Activated B cell treated with CpG ODN at 0.5 μM for 24 hours (primary cell): ENCODE measurements at regions not wholly inside any gene's neighbourhood (a gene's known extent, or its start where the extent isn't known, plus 50 kb on each side); places are given as distances from the start of the nearest gene placed in this dataset.

ENCODE experiments used
- ATAC-seq: fragments of 200-7000 bp; cut with Tn5 transposase; one replicate; pipeline ENCODE4 v1.10.0; 2021; ENCODE audit warnings: low read depth, mild to moderate bottlenecking, moderate library complexity
- CTCF ChIA-PET: fragments of 350-600 bp; sonication (Branson Sonifier 250); formaldehyde crosslinking; loops from one replicate; lab custom pipeline; 2021; ENCODE audit warnings: antibody characterized with exemption; lab: Charles Lee
- POLR2A ChIA-PET: fragments of 350-600 bp; sonication (Branson Sonifier 250); formaldehyde crosslinking; loops from one replicate; lab custom pipeline; 2021; ENCODE audit warnings: antibody characterized with exemption; lab: Charles Lee
- DNase-seq: peaks from one replicate; pipeline ENCODE4 v3.0.0; 2022
- H3K27ac Mint-ChIP-seq: one replicate; pipeline ENCODE4 v1.8.0; 2020; ENCODE audit warnings: mixed read lengths
- H3K27me3 Mint-ChIP-seq: one replicate; pipeline ENCODE4 v1.8.0; 2021; ENCODE audit warnings: mixed read lengths
- H3K36me3 Mint-ChIP-seq: one replicate; pipeline ENCODE4 v1.8.0; 2021; ENCODE audit warnings: low read depth, mixed read lengths
- H3K4me1 Mint-ChIP-seq: one replicate; pipeline ENCODE4 v1.8.0; 2021; ENCODE audit warnings: mixed read lengths
- H3K4me3 Mint-ChIP-seq: one replicate; pipeline ENCODE4 v1.8.0; 2020; ENCODE audit warnings: mild to moderate bottlenecking, mixed read lengths
- H3K9me3 Mint-ChIP-seq: one replicate; pipeline ENCODE4 v1.8.0; 2020; ENCODE audit warnings: mixed read lengths
- intact Hi-C: fragments of 100-400 bp; cut with micrococcal nuclease; formaldehyde crosslinking; loops from one replicate; pipeline ENCODE4 v1.15.1; 2024
- TF ChIP-seq, protein P1 (sequence below): fragments of 200-600 bp; IDR thresholded peaks from one replicate; pipeline ENCODE4 v1.8.0; 2022; ENCODE audit warnings: antibody characterized with exemption, mild to moderate bottlenecking

DNA sequence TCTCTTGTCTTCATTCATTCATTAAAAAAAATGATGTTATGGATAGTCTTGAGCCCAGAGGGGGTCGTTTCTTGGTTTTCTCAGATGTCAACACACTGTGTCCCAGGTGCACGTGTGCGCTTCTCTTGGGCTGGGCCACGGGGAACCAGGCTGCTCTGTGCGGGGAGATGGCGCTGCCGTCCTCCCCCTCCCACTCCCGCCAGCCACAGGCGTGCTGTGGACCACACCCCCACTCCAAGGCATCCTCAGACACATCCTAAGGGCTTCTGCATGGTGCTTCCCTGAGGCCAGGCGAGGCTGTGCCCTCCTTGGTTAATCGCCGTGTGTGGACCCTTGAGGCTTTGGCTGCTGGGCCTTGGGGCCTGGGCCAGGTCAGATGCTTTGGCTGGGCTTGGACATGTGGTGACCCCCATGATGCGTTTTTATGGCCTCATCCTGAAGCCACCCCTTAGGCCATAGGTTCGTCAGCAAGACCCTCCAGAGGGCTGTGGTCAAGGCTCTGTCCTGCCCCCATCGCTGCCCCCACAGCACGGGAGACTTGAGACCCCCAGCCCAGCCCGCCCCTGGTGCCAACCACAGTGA lies 245.7 kb upstream of the CIBAR2 start:
- Mint-ChIP-seq H3K4me3 (no peak overlapping the region), H3K27ac (no peak overlapping the region), H3K9me3 (no peaks in the 10 kb centered on the region), H3K36me3 (no peaks in the 10 kb centered on the region), H3K27me3 (peaks cover 1% of the 10 kb centered on the region), H3K4me1 (no peaks in the 10 kb centered on the region)
- no peak for DNase-seq
- no peak for ATAC-seq
- TF ChIP-seq, protein P1, sequence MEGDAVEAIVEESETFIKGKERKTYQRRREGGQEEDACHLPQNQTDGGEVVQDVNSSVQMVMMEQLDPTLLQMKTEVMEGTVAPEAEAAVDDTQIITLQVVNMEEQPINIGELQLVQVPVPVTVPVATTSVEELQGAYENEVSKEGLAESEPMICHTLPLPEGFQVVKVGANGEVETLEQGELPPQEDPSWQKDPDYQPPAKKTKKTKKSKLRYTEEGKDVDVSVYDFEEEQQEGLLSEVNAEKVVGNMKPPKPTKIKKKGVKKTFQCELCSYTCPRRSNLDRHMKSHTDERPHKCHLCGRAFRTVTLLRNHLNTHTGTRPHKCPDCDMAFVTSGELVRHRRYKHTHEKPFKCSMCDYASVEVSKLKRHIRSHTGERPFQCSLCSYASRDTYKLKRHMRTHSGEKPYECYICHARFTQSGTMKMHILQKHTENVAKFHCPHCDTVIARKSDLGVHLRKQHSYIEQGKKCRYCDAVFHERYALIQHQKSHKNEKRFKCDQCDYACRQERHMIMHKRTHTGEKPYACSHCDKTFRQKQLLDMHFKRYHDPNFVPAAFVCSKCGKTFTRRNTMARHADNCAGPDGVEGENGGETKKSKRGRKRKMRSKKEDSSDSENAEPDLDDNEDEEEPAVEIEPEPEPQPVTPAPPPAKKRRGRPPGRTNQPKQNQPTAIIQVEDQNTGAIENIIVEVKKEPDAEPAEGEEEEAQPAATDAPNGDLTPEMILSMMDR, result no peak
- intact Hi-C loops, result no loop called here
- ChIA-PET POLR2A (no interaction called here), CTCF (no interaction called here)

DNA sequence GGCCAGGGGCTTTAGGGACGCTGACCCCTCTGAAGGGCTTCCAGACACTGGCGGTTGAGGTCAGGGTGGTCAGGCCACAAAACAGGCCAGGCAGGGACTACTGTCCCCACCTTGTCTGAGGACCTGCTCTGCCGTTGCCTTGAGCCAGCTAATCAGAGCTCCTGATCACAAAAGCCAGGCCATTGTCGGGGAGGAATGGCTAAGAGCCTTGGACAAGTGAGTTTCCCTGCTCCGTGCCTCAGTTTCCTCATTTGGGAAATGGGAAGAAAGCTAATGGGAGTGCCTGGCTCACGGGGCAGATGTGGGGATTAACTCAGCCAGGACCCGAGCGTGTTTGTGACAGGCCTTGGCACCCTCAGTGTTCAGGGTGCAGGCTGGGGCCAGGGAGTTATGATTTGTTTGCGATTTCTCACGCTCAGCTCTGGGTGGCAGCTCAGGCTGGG lies 246.5 kb upstream of the CIBAR2 start:
- ChIA-PET CTCF (no interaction called here), POLR2A (no interaction called here)
- Mint-ChIP-seq H3K27ac (no peak overlapping the region), H3K36me3 (no peaks in the 10 kb centered on the region), H3K4me1 (no peaks in the 10 kb centered on the region), H3K4me3 (no peak overlapping the region), H3K9me3 (no peaks in the 10 kb centered on the region), H3K27me3 (peaks cover 1% of the 10 kb centered on the region)
- TF ChIP-seq, protein P1, result no peak
- intact Hi-C loops, result no loop called here
- DNase-seq (no peak), ATAC-seq (no peak)

DNA sequence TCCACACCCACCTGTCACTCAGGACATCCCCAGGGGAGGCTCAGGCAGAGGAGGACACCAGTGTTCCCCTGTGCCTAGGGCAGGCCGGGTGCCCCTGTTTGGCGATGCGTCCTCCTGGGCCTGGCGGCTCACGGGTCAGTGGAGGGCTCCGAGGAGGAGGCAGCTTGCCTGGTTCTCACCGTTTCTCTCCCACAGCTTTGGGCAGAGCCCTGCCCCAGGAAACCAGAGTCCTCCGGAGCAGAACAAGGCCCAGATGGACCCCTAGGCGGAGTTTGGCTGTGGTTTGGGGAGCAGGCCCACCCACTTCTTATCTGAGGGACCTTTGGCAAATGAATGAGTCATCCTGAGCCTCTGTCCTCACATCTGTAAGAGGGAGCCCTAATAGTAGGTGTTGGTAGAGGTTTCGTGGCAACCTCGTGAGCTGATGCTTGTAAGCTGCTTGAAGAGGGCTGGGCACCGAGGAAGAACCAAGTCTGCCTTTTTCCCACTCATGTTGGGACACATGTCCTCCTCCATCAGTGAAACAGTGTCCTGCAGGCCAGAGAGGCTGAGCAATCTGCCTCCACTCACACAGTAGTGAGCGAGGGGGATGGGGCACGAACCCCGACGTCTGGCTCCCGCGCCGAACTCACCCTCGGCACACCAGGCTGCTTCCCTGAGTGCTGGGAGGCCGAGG lies 247.0 kb upstream of the CIBAR2 start:
- H3K4me1 Mint-ChIP-seq, result no peaks in the 10 kb centered on the region

DNA sequence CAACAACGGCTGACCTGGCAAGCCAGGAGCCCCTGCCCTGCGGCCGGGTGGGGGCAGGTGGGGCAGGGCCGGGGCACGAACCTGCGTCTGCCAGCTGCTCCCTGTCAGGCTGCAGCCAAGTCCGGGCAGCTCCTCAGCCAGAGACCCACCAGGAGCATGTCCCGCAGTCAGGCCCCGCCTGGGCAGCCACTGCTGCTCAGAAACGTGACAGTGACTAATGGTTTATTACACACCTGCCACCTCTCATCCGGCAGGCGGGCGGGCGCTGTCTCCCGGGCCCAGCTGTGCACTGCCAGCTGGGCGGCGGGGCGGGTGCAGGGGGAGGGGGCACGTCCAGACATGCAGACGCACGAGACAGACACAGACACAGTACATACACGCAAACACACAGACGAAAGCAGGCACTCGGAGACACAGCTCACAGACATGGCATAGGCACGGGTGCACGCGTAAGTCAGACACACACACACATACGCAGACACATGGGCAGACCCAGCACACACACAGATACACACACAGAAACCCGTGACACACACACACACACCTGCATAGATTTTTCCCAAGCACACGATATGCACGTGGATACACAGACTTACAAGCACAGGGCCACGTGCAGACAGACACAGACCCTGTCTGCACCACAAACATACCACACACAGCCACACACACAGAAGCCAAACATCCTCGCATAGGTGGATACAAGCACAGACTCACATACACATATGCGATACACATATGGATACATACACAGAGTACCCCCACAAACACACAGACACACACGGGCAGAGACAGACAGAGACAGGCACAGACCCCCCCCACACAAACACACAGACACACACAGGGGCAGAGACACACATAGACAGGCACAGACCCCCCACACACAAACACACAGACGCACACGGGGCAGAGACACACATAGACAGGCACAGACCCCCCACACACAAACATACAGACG lies 248.3 kb upstream of the CIBAR2 start:
- CTCF ChIA-PET, result no interaction called here
- H3K27me3 Mint-ChIP-seq, result peaks cover 4% of the 10 kb centered on the region

More for the DNA sequence above, 247.0 kb upstream of the CIBAR2 start:
- H3K27me3 Mint-ChIP-seq, result peaks cover 1% of the 10 kb centered on the region
- CTCF ChIA-PET, result no interaction called here
- no peak for DNase-seq
- TF ChIP-seq, protein P1, result no peak
- H3K9me3 Mint-ChIP-seq, result no peaks in the 10 kb centered on the region
- no peak overlapping the region for H3K4me3 Mint-ChIP-seq
- no peak overlapping the region for H3K27ac Mint-ChIP-seq
- intact Hi-C loops, result no loop called here
- H3K36me3 Mint-ChIP-seq, result no peaks in the 10 kb centered on the region
- no peak for ATAC-seq
- POLR2A ChIA-PET, result no interaction called here

More for the DNA sequence above, 248.3 kb upstream of the CIBAR2 start:
- Mint-ChIP-seq H3K4me3 (no peak overlapping the region), H3K27ac (no peak overlapping the region), H3K36me3 (no peaks in the 10 kb centered on the region), H3K4me1 (no peaks in the 10 kb centered on the region), H3K9me3 (no peaks in the 10 kb centered on the region)
- intact Hi-C loops, result no loop called here
- TF ChIP-seq, protein P1, result no peak
- POLR2A ChIA-PET, result no interaction called here
- ATAC-seq (no peak), DNase-seq (no peak)
